Mesenchymal stem cell (in vitro differentiated cells and primary cell): ENCODE measurements at regions not wholly inside any gene's neighbourhood (a gene's known extent, or its start where the extent isn't known, plus 50 kb on each side); places are given as distances from the start of the nearest gene placed in this dataset.

Source experiments
- DNase-seq: peaks from one replicate; pipeline ENCODE4 v3.0.0-alpha.2; 2013
- H2AFZ ChIP-seq: one replicate; pipeline ENCODE4 v1.6.1; 2013; ENCODE audit warnings: low read depth, mild to moderate bottlenecking, control low read depth, inconsistent platforms, low read length, moderate library complexity
- H2AK5ac ChIP-seq: 2 replicates; pipeline ENCODE4 v1.6.1; 2013; ENCODE audit warnings: low read length, moderate library complexity, mild to moderate bottlenecking, inconsistent platforms; ENCODE audit not compliant: severe bottlenecking
- H2BK120ac ChIP-seq: one replicate; pipeline ENCODE4 v1.6.1; 2013; ENCODE audit warnings: low read depth, mild to moderate bottlenecking, inconsistent platforms, low read length, moderate library complexity
- H2BK12ac ChIP-seq, 2 experiments: one replicate each; pipeline ENCODE4 v1.6.1; 2013; ENCODE audit warnings: inconsistent platforms in 2 of 2, low read length in 2 of 2, mild to moderate bottlenecking in 2 of 2, moderate library complexity in 2 of 2, control low read depth in 1 of 2
- H2BK15ac ChIP-seq: one replicate; pipeline ENCODE4 v1.6.1; 2013; ENCODE audit warnings: mild to moderate bottlenecking, low read depth, inconsistent platforms; ENCODE audit not compliant: poor library complexity, severe bottlenecking
- H2BK5ac ChIP-seq: 2 replicates; pipeline ENCODE4 v1.6.1; 2013; ENCODE audit warnings: low read depth, mild to moderate bottlenecking, low read length, control low read depth, inconsistent platforms; ENCODE audit not compliant: poor library complexity, severe bottlenecking
- H3K14ac ChIP-seq, 2 experiments: one replicate each; pipeline ENCODE4 v1.6.1; 2013; ENCODE audit warnings: inconsistent platforms in 2 of 2, low read length in 2 of 2, control low read depth in 1 of 2, mild to moderate bottlenecking in 1 of 2, moderate library complexity in 1 of 2
- H3K18ac ChIP-seq, 2 experiments: one replicate each; pipeline ENCODE4 v1.6.1; 2013; ENCODE audit warnings: inconsistent platforms in 2 of 2, low read length in 2 of 2, control low read depth in 1 of 2, low read depth in 1 of 2, mild to moderate bottlenecking in 1 of 2
- H3K23ac ChIP-seq, 2 experiments: one replicate each; pipeline ENCODE4 v1.6.1; 2013; ENCODE audit warnings: inconsistent platforms in 2 of 2, low read length in 2 of 2, mild to moderate bottlenecking in 2 of 2, moderate library complexity in 2 of 2, control low read depth in 1 of 2
- H3K27ac ChIP-seq: 2 replicates; pipeline ENCODE4 v1.5.1; 2013; ENCODE audit warnings: mild to moderate bottlenecking, moderate library complexity, low read length, control low read depth, inconsistent platforms; ENCODE audit not compliant: poor library complexity, severe bottlenecking
- H3K27me3 ChIP-seq, 2 experiments: 2 replicates each; pipeline versions ENCODE4 v1.6.1 to v1.7.0; 2013; ENCODE audit warnings: low read length in 2 of 2, mild to moderate bottlenecking in 2 of 2, moderate library complexity in 2 of 2, control low read depth in 1 of 2, inconsistent platforms in 1 of 2; ENCODE audit not compliant: control insufficient read depth in 1 of 2, insufficient read depth in 1 of 2
- H3K36me3 ChIP-seq, 2 experiments: 2 replicates each; pipeline versions ENCODE4 v1.6.1 to v1.7.0; 2013; ENCODE audit warnings: low read length in 2 of 2, control low read depth in 1 of 2, inconsistent platforms in 1 of 2, low read depth in 1 of 2, mild to moderate bottlenecking in 1 of 2; ENCODE audit not compliant: insufficient read depth in 2 of 2, control insufficient read depth in 1 of 2
- H3K4ac ChIP-seq, 2 experiments: one replicate each; pipeline ENCODE4 v1.6.1; 2013; ENCODE audit warnings: inconsistent platforms in 2 of 2, low read length in 2 of 2, mild to moderate bottlenecking in 2 of 2, moderate library complexity in 2 of 2, control low read depth in 1 of 2, low read depth in 1 of 2
- H3K4me1 ChIP-seq: 2 replicates; pipeline ENCODE4 v1.6.1; 2013; ENCODE audit warnings: low read depth, low read length, control low read depth; ENCODE audit not compliant: control insufficient read depth, insufficient read depth
- H3K4me2 ChIP-seq: 2 replicates; pipeline ENCODE4 v1.6.1; 2013; ENCODE audit warnings: low read length, mild to moderate bottlenecking, inconsistent platforms; ENCODE audit not compliant: poor library complexity, severe bottlenecking
- H3K4me3 ChIP-seq, 2 experiments: 2 replicates each; pipeline versions ENCODE4 v1.5.1 to v1.7.0; 2013; ENCODE audit warnings: low read length in 2 of 2, mild to moderate bottlenecking in 2 of 2, control low read depth in 1 of 2, low read depth in 1 of 2; ENCODE audit not compliant: insufficient read depth in 1 of 2
- H3K79me1 ChIP-seq: replicated peaks from 2 replicates; pipeline ENCODE4 v1.6.1; 2013; ENCODE audit warnings: mild to moderate bottlenecking, control low read depth, low read length, inconsistent platforms; ENCODE audit not compliant: poor library complexity, severe bottlenecking
- H3K9ac ChIP-seq: 2 replicates; pipeline ENCODE4 v1.7.0; 2013; ENCODE audit warnings: mild to moderate bottlenecking, low read length, moderate library complexity
- H3K9me3 ChIP-seq: 2 replicates; pipeline ENCODE4 v1.7.0; 2013; ENCODE audit warnings: mild to moderate bottlenecking, low read length; ENCODE audit not compliant: control insufficient read depth
- H4K8ac ChIP-seq: one replicate; pipeline ENCODE4 v1.6.1; 2013; ENCODE audit warnings: inconsistent platforms, mild to moderate bottlenecking, low read length, moderate library complexity
- H4K91ac ChIP-seq: one replicate; pipeline ENCODE4 v1.6.1; 2013; ENCODE audit warnings: mild to moderate bottlenecking, low read length, inconsistent platforms
- WGBS: methylation state at CpG from one replicate; pipeline ENCODE4 v1.1.7; 2013; ENCODE audit warnings: mixed read lengths; 5-methylcytosine and 5-hydroxymethylcytosine counted together

- Histone ChIP-seq H3K36me3 (no peaks in the 10 kb centered on the region), H2BK5ac (no peak overlapping the region), H3K4ac (no peak overlapping the region), H3K9ac (no peak overlapping the region), H3K23ac (no peak overlapping the region), H2AFZ (no peak overlapping the region), H3K4me2 (no peak overlapping the region), H3K79me1 (no peaks in the 10 kb centered on the region), H3K18ac (no peak overlapping the region), H4K8ac (no peak overlapping the region), H2AK5ac (no peak overlapping the region), H2BK12ac (no peak overlapping the region), H3K4me3 (no peak overlapping the region), H3K9me3 (peaks cover 23% of the 10 kb centered on the region), H3K27ac (no peak overlapping the region), H2BK120ac (no peak overlapping the region), H3K27me3 (no peaks in the 10 kb centered on the region), H3K14ac (no peak overlapping the region), H2BK15ac (no peak overlapping the region), H4K91ac (no peak overlapping the region), H3K4me1 (no peaks in the 10 kb centered on the region)
- no peak for DNase-seq
These were observed 402.4 kb upstream of the SYNCRIP start for GRCh38 chr6:86045038-86045437.

GRCh38 chr6:86042214-86042613 is 399.5 kb upstream of the SYNCRIP start:
- H3K14ac ChIP-seq: no peak overlapping the region
- no peak overlapping the region for H2AFZ ChIP-seq
- H3K27ac ChIP-seq: no peak overlapping the region
- H3K36me3 ChIP-seq: no peaks in the 10 kb centered on the region
- no peak overlapping the region for H3K18ac ChIP-seq
- H2BK120ac ChIP-seq: no peak overlapping the region
- peaks cover 18% of the 10 kb centered on the region for H3K9me3 ChIP-seq
- H2BK15ac ChIP-seq: no peak overlapping the region
- no peak overlapping the region for H3K4me3 ChIP-seq
- H3K79me1 ChIP-seq: no peaks in the 10 kb centered on the region
- no peak overlapping the region for H3K4ac ChIP-seq
- no peak overlapping the region for H2BK12ac ChIP-seq
- H4K91ac ChIP-seq: no peak overlapping the region
- H2BK5ac ChIP-seq: no peak overlapping the region
- no peak overlapping the region for H2AK5ac ChIP-seq
- no peak for DNase-seq
- H3K4me2 ChIP-seq: no peak overlapping the region
- H3K23ac ChIP-seq: no peak overlapping the region
- no peak overlapping the region for H3K9ac ChIP-seq
- no peaks in the 10 kb centered on the region for H3K4me1 ChIP-seq
- no peaks in the 10 kb centered on the region for H3K27me3 ChIP-seq
- no peak overlapping the region for H4K8ac ChIP-seq

GRCh38 chr6:86031713-86032112 is 389.0 kb upstream of the SYNCRIP start:
- Histone ChIP-seq H3K4me1 (no peaks in the 10 kb centered on the region), H3K23ac (no peak overlapping the region), H4K8ac (no peak overlapping the region), H3K14ac (no peak overlapping the region), H2BK15ac (no peak overlapping the region), H2AK5ac (no peak overlapping the region), H3K4ac (no peak overlapping the region), H3K4me2 (no peak overlapping the region), H2BK120ac (no peak overlapping the region), H2BK5ac (no peak overlapping the region), H4K91ac (no peak overlapping the region), H3K4me3 (no peak overlapping the region), H3K9ac (no peak overlapping the region), H3K27me3 (no peaks in the 10 kb centered on the region), H3K79me1 (no peaks in the 10 kb centered on the region), H3K9me3 (peaks cover 6% of the 10 kb centered on the region), H2BK12ac (no peak overlapping the region), H3K27ac (no peak overlapping the region), H3K36me3 (no peaks in the 10 kb centered on the region), H2AFZ (no peak overlapping the region), H3K18ac (no peak overlapping the region)
- DNase-seq: no peak
- WGBS: 42% methylated on average over 2 of the region's 2 CpGs

GRCh38 chr6:86030875-86031274 is 388.2 kb upstream of the SYNCRIP start:
- H2BK120ac ChIP-seq: no peak overlapping the region
- H2BK12ac ChIP-seq: no peak overlapping the region
- no peak overlapping the region for H2BK15ac ChIP-seq
- no peak overlapping the region for H3K14ac ChIP-seq
- H3K4me3 ChIP-seq: no peak overlapping the region
- H2AFZ ChIP-seq: no peak overlapping the region
- no peak overlapping the region for H3K4me2 ChIP-seq
- H2BK5ac ChIP-seq: no peak overlapping the region
- no peak for DNase-seq
- H2AK5ac ChIP-seq: no peak overlapping the region
- H3K23ac ChIP-seq: no peak overlapping the region
- no peaks in the 10 kb centered on the region for H3K36me3 ChIP-seq
- H3K9ac ChIP-seq: no peak overlapping the region
- no peaks in the 10 kb centered on the region for H3K27me3 ChIP-seq
- H3K9me3 ChIP-seq: peaks cover 6% of the 10 kb centered on the region
- H3K4ac ChIP-seq: no peak overlapping the region
- WGBS: 86% methylated on average over 3 of the region's 3 CpGs
- H3K79me1 ChIP-seq: no peaks in the 10 kb centered on the region
- no peak overlapping the region for H4K91ac ChIP-seq
- H4K8ac ChIP-seq: no peak overlapping the region
- H3K4me1 ChIP-seq: no peaks in the 10 kb centered on the region
- no peak overlapping the region for H3K18ac ChIP-seq
- H3K27ac ChIP-seq: no peak overlapping the region
